Spleen (tissue), 11 donors: ENCODE measurements at regions not wholly inside any gene's neighbourhood (a gene's known extent, or its start where the extent isn't known, plus 50 kb on each side); places are given as distances from the start of the nearest gene placed in this dataset.

ENCODE experiments used
- DNase-seq: peaks from one replicate; pipeline ENCODE4 v3.0.0-alpha.2; 2020
- H3K27ac ChIP-seq, 8 donors: fragments of 200-600 bp; sonication (generic) in 7 of 8; 1 replicate in 4 of 8; 2 replicates in 4 of 8; pipeline versions ENCODE4 v1.5.0 to v1.8.0; 2016 to 2021; ENCODE audit warnings: inconsistent platforms in 4 of 8, mild to moderate bottlenecking in 4 of 8, moderate library complexity in 1 of 8
- H3K27me3 ChIP-seq, 7 donors: fragments of 200-600 bp; sonication (generic) in 6 of 7; replicated peaks in 1 of 7; 1 replicate in 4 of 7; 2 replicates in 3 of 7; pipeline versions ENCODE4 v1.5.0 to v1.8.0; 2016 to 2021; ENCODE audit warnings: inconsistent platforms in 3 of 7, mild to moderate bottlenecking in 1 of 7
- H3K36me3 ChIP-seq, 6 donors: fragments of 200-600 bp; sonication (generic) in 5 of 6; 1 replicate in 4 of 6; 2 replicates in 2 of 6; pipeline versions ENCODE4 v1.5.0 to v1.8.0; 2016 to 2021; ENCODE audit warnings: inconsistent platforms in 2 of 6
- H3K4me1 ChIP-seq, 6 donors: fragments of 200-600 bp; sonication (generic) in 5 of 6; 1 replicate in 3 of 6; 2 replicates in 3 of 6; pipeline versions ENCODE4 v1.5.0 to v1.8.0; 2016 to 2021; ENCODE audit warnings: inconsistent platforms in 3 of 6
- H3K4me3 ChIP-seq, 8 donors: fragments of 200-600 bp; sonication (generic) in 7 of 8; 1 replicate in 4 of 8; 2 replicates in 4 of 8; pipeline versions ENCODE4 v1.5.0 to v1.8.0; 2016 to 2021; ENCODE audit warnings: inconsistent platforms in 4 of 8, mild to moderate bottlenecking in 4 of 8, moderate library complexity in 2 of 8
- H3K9me3 ChIP-seq, 8 donors: fragments of 200-600 bp; sonication (generic) in 7 of 8; 1 replicate in 4 of 8; 2 replicates in 4 of 8; pipeline versions ENCODE4 v1.5.0 to v1.8.0; 2016 to 2021; ENCODE audit warnings: inconsistent platforms in 4 of 8
- CTCF ChIP-seq, 11 experiments: fragments of 200-600 bp in 7 of 11; fragments of 450-650 bp in 4 of 11; sonication (generic) in 4 of 11; IDR thresholded peaks in 8 of 11; conservative IDR thresholded peaks in 3 of 11; 1 replicate in 7 of 11; 2 replicates in 4 of 11; pipeline versions ENCODE4 v1.4.0 to v1.8.0; 2016 to 2021; ENCODE audit warnings: antibody characterized with exemption in 11 of 11, inconsistent platforms in 4 of 11, mild to moderate bottlenecking in 1 of 11
- POLR2A ChIP-seq, 3 donors: fragments of 450-650 bp; IDR thresholded peaks; one replicate each; pipeline ENCODE4 v1.5.1; 2017; ENCODE audit warnings: antibody characterized with exemption in 3 of 3, mild to moderate bottlenecking in 1 of 3
- POLR2AphosphoS5 ChIP-seq, 3 donors: sonication (generic); formaldehyde crosslinking; IDR thresholded peaks; one replicate each; pipeline ENCODE4 v1.5.1; 2017; ENCODE audit warnings: antibody characterized with exemption in 3 of 3
- WGBS, 5 donors: extraction: QIAGEN DNeasy Blood & Tissue Kit in 3 of 5; methylation state at CpG; one replicate each; pipeline versions ENCODE4 v1.1.5 to v1.1.7; 2013 to 2018; 5-methylcytosine and 5-hydroxymethylcytosine counted together
- intact Hi-C: fragments of 100-400 bp; cut with DNase I; formaldehyde crosslinking; loops from one replicate; pipeline ENCODE4 v1.15.0; 2023; ENCODE audit warnings: low total_unique reads
- donor health status: healthy with polysubstance abuse.
- donor health status: DM: no; HTN: no; CAD: no; lungs with moderate emphysema.
- donor health status: DM: no; HTN: no; CAD: no.
- donor health status: Bipolar disorder and iron deficiency.
- donor health status: healthy.
- donor health status: DM: no; HTN: no; CAD: no.
- donor health status: DM: yes; HTN: yes; CAD: no.

- Histone ChIP-seq H3K4me3 (no peak overlapping the region), H3K27ac (no peak overlapping the region), H3K9me3 (no peaks in the 10 kb centered on the region), H3K4me1 (peaks cover 0 to 10% (median 0%) of the 10 kb centered on the region in 6 donors), H3K27me3 (no peaks in the 10 kb centered on the region), H3K36me3 (no peaks in the 10 kb centered on the region)
- 66 to 91% (median 81%) methylated on average over 3 of the region's 3 CpGs for WGBS, 5 donors
- no peak for DNase-seq
- intact Hi-C loops = no loop called here
- TF ChIP-seq POLR2A (IDR thresholded peaks at IDR 0.05) (no peak), CTCF (IDR thresholded peaks at IDR 0.05 in 8 of 11, conservative IDR thresholded peaks at IDR 0.05 in 3 of 11) (no peak), POLR2AphosphoS5 (IDR thresholded peaks at IDR 0.05) (no peak)
Measured at GRCh38 chr6:139514819-139515218, 140.4 kb upstream of the CITED2 start.

GRCh38 chr6:139510040-139510790 is 135.8 kb upstream of the CITED2 start:
- intact Hi-C loops = no loop called here
- H3K27ac ChIP-seq = no peak overlapping the region
- TF ChIP-seq POLR2AphosphoS5 (IDR thresholded peaks at IDR 0.05) = no peak
- no peak for TF ChIP-seq CTCF (IDR thresholded peaks at IDR 0.05 in 8 of 11, conservative IDR thresholded peaks at IDR 0.05 in 3 of 11)
- no peak for TF ChIP-seq POLR2A (IDR thresholded peaks at IDR 0.05)
- no peak overlapping the region for H3K4me3 ChIP-seq
- H3K9me3 ChIP-seq = no peaks in the 10 kb centered on the region
- 89 to 93% (median 91%) methylated on average over 9 of the region's 9 CpGs for WGBS, 5 donors
- H3K36me3 ChIP-seq = no peaks in the 10 kb centered on the region
- H3K27me3 ChIP-seq = no peaks in the 10 kb centered on the region
- DNase-seq = no peak
- H3K4me1 ChIP-seq = no peaks in the 10 kb centered on the region

GRCh38 chr6:139509167-139509566 is 134.7 kb upstream of the CITED2 start:
- DNase-seq = no peak
- Histone ChIP-seq H3K36me3 (no peaks in the 10 kb centered on the region), H3K27ac (no peak overlapping the region), H3K4me1 (no peaks in the 10 kb centered on the region), H3K27me3 (no peaks in the 10 kb centered on the region), H3K4me3 (no peak overlapping the region), H3K9me3 (no peaks in the 10 kb centered on the region)
- no peak for TF ChIP-seq POLR2A (IDR thresholded peaks at IDR 0.05)
- no peak for TF ChIP-seq CTCF (IDR thresholded peaks at IDR 0.05 in 8 of 11, conservative IDR thresholded peaks at IDR 0.05 in 3 of 11)
- no peak for TF ChIP-seq POLR2AphosphoS5 (IDR thresholded peaks at IDR 0.05)
- WGBS, 5 donors = 85 to 93% (median 91%) methylated on average over 4 of the region's 4 CpGs
- intact Hi-C loops = no loop called here

- Histone ChIP-seq H3K27ac (no peak overlapping the region), H3K4me3 (no peak overlapping the region), H3K27me3 (no peaks in the 10 kb centered on the region), H3K4me1 (no peaks in the 10 kb centered on the region), H3K9me3 (no peaks in the 10 kb centered on the region), H3K36me3 (no peaks in the 10 kb centered on the region)
- TF ChIP-seq POLR2AphosphoS5 (IDR thresholded peaks at IDR 0.05) (no peak), POLR2A (IDR thresholded peaks at IDR 0.05) (no peak), CTCF (IDR thresholded peaks at IDR 0.05 in 8 of 11, conservative IDR thresholded peaks at IDR 0.05 in 3 of 11) (no peak)
- intact Hi-C loops = no loop called here
- DNase-seq = no peak
- WGBS, 5 donors = 84 to 96% (median 92%) methylated on average over 2 of the region's 2 CpGs
Measured at GRCh38 chr6:139508576-139508975, 134.1 kb upstream of the CITED2 start.
